IMR-90 (cell line): ENCODE measurements at regions not wholly inside any gene's neighbourhood (a gene's known extent, or its start where the extent isn't known, plus 50 kb on each side); places are given as distances from the start of the nearest gene placed in this dataset.

ENCODE experiments used
- CHD1 ChIP-seq: IDR thresholded peaks from 2 replicates; pipeline ENCODE4 v1.6.1; 2012; ENCODE audit warnings: low read depth, low read length, improper control_type of control experiment
- MAZ ChIP-seq: IDR thresholded peaks from 2 replicates; pipeline ENCODE4 v1.6.1; 2012; ENCODE audit warnings: low read depth, mild to moderate bottlenecking, low read length, improper control_type of control experiment, moderate library complexity, borderline replicate concordance
- TF ChIP-seq, protein P1 (sequence below): conservative IDR thresholded peaks from 2 replicates; pipeline ENCODE4 v1.5.1; 2012; ENCODE audit warnings: mild to moderate bottlenecking, low read depth, low read length, improper control_type of control experiment

DNA sequence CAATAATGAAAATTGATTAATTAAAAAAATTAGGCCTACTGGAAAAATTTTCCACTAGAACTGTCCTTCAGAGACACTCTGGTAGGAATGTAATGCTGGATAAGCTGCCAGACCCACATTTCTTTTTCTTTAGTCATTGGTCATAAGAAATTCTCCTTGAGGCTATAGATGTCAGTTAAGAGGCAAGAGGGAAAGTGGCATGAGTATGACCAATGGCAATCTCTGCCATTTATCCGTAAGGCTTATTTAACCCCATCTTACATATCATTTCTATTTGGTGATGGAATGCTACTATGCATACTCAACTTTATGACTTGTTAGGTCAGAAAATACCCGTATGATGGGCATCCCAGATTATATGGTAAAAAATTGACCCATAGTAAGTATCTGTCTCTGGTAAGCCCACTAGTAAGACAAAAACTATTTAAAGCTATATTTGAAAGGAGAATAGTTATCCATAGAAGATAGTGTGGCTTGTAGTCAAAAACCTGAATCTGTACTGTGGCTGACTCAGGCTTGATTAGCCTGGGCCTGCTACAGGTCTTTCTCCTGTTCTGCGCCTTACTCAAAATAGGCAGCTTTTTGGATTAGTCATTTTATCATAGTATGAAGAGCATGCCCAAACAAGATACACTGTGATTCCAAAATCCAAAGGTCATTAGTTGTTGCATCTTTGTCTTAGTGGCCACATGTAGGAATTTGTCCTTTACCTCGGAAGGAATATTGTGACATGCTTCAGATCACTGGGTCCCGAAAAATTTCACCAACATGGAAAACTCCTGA lies 314.7 kb downstream of the PYDC2 start:
- TF ChIP-seq, protein P1, sequence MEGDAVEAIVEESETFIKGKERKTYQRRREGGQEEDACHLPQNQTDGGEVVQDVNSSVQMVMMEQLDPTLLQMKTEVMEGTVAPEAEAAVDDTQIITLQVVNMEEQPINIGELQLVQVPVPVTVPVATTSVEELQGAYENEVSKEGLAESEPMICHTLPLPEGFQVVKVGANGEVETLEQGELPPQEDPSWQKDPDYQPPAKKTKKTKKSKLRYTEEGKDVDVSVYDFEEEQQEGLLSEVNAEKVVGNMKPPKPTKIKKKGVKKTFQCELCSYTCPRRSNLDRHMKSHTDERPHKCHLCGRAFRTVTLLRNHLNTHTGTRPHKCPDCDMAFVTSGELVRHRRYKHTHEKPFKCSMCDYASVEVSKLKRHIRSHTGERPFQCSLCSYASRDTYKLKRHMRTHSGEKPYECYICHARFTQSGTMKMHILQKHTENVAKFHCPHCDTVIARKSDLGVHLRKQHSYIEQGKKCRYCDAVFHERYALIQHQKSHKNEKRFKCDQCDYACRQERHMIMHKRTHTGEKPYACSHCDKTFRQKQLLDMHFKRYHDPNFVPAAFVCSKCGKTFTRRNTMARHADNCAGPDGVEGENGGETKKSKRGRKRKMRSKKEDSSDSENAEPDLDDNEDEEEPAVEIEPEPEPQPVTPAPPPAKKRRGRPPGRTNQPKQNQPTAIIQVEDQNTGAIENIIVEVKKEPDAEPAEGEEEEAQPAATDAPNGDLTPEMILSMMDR, result no peak
- TF ChIP-seq MAZ (no peak), CHD1 (no peak)
